NAMALWA (cell line): ENCODE measurements at regions not wholly inside any gene's neighbourhood (a gene's known extent, or its start where the extent isn't known, plus 50 kb on each side); places are given as distances from the start of the nearest gene placed in this dataset.

Experiments
- DNase-seq: peaks from one replicate; pipeline ENCODE4 v3.0.0-alpha.2; 2015; ENCODE audit warnings: low spot score

- no peak for DNase-seq
These were observed 128.4 kb upstream of the RAB11FIP2 start for GRCh38 chr10:118175148-118175547.

GRCh38 chr10:118173296-118173695, 126.6 kb upstream of the RAB11FIP2 start:
- DNase-seq, result no peak

GRCh38 chr10:118171861-118172260, 125.1 kb upstream of the RAB11FIP2 start:
- DNase-seq, result no peak

DNA sequence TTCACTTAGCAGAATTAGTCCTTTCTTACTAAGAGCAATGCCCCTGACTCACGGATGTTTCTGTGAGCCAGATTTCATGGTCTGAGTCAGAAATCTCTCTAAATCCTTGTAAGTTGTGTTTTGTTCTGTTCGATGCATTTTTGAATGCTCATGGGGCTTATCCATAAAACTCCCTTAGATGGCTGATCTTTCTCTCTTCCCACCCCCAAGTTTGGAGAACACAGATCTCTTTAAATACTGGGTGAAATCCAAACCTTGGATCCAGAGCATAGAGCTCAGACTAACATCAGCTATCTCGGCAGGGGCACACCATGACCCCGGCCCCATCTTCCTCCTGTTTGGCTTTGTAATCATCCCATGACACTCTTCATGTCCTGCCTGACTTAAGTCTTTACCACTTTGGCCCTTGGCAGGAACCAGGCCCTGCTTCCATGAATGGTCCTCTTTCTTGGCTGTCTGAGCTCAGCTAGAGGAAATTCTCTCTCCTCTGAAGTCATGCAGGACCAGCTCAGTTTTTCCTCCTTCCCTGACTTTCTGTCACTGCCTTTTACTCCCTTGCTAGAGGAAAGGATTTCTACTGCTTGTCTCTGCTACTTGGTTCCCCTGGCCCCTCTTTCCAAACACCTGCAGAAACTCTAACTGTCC, 120.4 kb upstream of the RAB11FIP2 start:
- DNase-seq, result no peak

DNA sequence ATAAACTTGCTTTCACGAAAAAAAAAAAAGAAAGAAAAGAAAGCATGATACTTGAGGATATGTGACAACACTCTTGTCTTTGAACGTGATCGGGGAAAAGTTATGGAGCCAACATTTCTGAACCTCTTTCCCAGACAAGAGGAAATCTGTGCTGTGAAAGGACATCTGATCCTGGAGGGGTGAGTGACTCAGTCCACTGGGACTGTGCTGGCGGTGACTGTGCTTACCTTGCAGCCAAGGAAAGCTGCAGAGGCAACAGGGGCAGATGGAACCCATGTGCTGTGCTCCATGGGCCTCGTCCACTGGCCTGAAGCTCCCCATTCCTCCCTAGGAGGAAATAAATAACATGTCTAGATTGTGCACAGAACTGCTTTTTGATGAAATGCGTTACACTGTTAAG, 116.5 kb upstream of the RAB11FIP2 start:
- DNase-seq, result no peak

DNA sequence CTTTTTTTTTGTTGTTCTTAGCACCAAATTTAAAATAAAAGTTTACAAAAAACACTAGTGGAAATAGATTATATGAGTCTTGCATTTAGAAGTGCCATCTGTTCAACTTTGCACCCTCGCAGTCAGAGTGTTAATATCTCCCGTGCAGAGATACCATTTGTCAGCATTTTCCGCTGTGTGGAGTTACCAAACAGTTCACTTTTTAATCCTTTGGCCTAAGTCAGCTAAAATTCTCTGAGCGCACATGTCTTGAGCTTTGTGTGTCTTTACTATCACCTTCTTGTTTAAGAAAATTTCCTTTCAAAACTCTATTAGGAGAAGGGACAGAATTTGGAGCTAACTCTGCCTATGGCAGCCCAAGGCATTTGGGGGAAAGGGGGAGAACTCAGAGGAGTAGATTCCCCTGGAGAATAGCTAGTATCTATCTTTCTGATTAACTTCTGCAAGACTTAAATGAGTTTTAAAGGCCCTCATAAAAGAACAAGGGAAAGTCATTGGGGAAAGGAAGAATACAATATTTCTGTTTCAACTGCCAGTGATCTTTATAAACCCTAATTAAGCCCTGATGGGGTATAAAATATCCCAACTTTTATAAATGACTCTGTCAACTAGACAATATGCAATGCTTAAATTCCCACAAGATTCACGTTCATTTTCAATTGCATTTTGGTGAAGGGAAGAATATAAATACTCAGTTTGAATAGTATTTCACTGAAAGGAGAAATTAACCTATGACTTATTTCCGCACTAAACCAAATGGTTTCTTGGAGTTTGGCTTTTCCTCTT, 114.9 kb upstream of the RAB11FIP2 start:
- DNase-seq, result no peak

- DNase-seq, result no peak
These were observed 106.5 kb upstream of the RAB11FIP2 start for GRCh38 chr10:118153287-118153686.

- DNase-seq, result no peak
These were observed 104.7 kb upstream of the RAB11FIP2 start for GRCh38 chr10:118151461-118151860.

DNA sequence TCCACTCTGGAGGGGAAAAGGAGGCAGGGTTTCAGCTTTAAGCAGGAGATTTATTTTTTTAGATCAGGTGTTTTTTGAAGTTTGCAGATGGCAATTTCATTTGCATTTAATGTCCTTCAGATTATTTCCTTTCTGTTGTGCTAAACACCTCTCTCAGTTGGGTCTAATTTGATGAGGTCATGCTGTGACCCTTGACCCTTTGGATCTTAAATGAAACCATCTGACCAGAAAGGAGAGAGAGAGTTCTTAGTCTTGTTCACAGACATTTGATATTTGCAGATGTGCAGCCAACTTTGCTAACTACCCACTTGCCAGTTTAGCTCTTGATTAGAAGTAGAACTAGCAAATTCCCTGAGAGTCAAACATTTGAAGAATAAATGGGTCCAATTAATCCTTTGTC, 101.5 kb upstream of the RAB11FIP2 start:
- DNase-seq, result no peak

- no peak for DNase-seq
These were observed 98.5 kb upstream of the RAB11FIP2 start for GRCh38 chr10:118145256-118145655.

DNA sequence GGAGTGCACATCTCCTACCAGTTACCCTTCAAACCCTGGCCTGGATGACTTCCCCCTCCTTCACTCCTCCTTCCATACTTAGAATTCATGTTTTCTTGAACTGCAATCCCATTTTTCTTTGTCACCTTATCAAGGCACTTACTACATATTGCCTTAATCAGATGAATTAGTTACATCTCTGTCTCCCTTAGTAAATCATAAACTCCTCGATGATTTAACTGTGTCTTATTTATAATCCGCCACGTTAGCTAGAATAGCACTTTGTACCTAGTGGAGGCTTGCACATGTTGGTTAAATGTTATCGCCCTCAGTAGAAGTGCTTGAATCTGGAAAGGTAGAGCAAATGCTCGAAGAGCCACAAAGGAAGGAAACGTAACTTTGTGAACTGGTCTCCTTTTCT, 94.7 kb upstream of the RAB11FIP2 start:
- no peak for DNase-seq

DNA sequence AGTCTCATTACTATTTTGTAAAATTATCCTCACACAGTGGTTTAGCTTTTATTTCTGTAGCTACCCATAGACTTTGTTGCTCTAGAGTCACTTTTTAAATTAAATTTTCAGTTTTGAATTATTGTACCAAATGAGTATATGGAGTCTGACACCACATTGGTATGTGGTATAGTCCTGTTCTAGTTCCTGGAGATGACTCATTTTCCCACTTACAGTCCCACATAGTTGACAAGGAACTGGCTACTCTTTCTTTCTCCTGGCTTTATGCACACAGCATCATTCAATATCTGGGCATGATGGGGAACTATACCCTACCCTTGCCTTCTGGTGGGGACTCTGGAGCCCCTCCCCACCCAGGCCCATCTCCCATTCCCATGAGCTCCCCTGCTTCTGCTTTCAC, 92.6 kb upstream of the RAB11FIP2 start:
- DNase-seq, result no peak

DNA sequence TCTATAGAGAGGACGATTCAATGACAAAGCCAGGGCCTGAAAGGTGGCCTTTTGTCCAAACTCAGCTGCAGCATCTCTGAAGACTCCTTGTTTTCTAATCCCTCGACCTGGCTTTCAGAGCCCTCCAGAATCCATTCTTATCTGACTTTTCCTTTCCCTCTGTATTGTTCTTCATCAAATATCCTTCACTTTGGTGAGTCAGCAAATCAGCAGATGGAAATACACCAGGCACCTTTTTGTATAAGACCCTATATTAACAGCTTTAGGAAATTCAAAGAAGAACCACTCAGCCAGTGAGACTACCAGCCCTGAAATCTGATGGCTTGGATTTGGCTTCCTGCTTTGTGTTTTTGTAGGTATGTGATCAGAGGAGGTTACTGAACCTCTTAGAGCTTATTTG, 81.9 kb upstream of the RAB11FIP2 start:
- DNase-seq, result no peak

- DNase-seq, result no peak
These were observed 72.0 kb upstream of the RAB11FIP2 start for GRCh38 chr10:118118716-118119115.

DNA sequence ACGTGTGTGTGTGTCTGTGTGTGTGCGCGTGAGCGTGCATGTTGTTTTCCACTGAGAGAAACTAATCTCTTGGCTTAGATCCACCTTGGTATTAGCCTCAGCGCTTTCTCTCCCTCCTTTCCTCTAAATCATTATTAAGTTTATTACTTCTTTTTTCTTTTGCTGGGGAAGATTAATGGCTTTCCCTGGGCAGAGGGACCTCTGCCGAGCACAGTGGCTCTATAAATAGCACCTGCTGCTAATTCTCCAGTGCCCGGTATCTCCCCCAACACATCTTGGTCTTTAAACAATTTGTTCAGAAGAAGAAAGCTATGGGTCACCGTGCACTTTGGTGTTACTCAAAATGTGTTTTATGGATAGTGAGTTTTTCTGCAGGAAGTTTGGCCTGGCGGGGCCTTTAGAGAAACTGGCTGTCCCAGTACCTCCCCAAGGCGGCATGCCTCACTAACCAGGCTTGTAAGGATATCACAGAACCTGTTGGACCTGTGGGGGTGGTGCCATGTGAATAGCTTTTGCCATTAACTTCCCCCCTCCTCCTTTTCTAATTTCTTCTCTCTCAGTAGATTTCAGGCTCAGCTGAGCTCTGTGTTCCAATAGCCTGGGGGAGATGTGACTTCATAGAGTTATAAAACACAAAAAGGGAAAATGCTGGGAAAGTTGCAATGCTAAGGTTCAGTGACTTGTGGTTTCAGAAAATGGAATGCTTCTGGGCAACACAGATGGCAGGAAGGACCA, 70.1 kb upstream of the RAB11FIP2 start:
- DNase-seq, result no peak

DNA sequence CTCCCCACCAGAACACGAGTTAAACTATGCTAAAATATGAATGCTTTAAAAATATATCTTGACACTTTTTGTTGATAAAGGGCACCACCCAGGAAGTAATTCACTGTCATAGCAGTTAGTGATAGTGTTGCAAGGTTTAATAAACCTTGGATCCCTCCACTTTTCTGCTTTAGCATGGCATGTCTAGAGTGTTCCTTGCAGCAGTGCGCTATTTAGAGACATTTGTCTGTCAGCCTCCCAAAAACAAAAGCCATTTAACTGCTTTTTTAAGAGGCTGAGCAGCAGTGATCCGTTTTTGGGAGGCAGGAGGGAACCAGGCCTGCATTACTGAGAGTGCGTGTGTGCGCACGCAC, 69.6 kb upstream of the RAB11FIP2 start:
- DNase-seq, result no peak

DNA sequence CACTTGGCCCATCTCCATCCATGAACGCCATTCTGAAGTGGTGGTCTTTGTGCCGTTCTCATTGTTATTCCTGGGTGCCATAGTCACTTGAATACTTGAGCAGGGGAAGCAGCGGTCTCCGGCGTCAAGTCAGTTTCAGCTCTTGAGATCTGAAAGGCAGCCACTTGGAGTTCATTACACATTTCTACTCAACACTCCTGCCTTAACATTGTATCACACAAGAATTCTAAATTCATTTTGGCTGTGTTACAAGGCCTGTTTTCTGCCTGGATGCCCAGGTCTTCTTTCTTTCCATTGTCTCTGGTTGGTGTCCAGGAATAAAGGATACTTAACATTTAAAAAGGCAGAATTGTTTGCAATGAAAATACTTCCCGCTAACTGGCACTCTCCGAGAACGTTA, 69.0 kb upstream of the RAB11FIP2 start:
- no peak for DNase-seq

- DNase-seq, result no peak
These were observed 68.3 kb upstream of the RAB11FIP2 start for GRCh38 chr10:118114992-118115391.

- DNase-seq, result no peak
These were observed 65.9 kb upstream of the RAB11FIP2 start for GRCh38 chr10:118112543-118113125.

DNA sequence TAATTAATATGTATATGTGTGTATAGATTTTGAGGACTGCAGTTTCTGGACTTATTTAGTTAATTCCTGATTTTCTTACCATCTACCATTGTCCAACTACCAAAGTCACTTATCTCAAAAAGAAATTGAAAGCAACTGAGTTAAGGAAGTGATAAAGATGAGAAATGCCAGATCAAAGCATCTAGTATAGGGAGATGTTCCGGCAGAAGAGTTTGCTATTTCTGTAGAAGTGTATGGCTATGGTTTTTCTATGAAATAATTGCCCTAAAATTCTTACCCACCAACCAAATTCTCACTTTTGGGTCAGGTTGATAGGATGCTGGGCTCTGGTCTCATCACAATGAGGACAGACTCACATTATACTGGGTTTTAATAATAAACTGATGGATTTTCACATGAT, 64.0 kb upstream of the RAB11FIP2 start:
- no peak for DNase-seq

GRCh38 chr10:118108194-118109026, 61.7 kb upstream of the RAB11FIP2 start:
- DNase-seq, result no peak

DNA sequence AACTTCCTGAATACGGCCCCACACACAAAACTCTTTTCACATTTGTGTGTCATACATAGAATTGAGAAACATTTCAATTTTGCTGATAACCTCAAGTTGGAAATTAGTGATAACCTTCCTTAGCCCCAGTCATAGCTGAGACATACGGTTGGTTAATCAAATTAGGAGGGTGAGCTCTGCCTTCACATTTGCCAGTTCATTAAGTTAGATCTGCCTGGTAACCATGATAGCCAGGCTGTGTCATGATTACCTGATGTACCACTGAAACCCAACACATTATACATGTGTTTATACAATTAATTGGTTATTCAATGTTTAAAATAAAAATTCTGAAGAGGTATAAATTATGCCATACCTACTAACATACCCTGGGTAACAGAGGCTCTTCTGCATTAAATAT, 60.8 kb upstream of the RAB11FIP2 start:
- DNase-seq, result no peak
